ENCODE measurements at regions not wholly inside any gene's neighbourhood (a gene's known extent, or its start where the extent isn't known, plus 50 kb on each side); places are given as distances from the start of the nearest gene placed in this dataset.

- TF ChIP-seq SUZ12 (IDR thresholded peaks at IDR 0.05; ENCODE audit: extremely low read depth, insufficient read depth, insufficient read length), result no peak
- TF ChIP-seq ZNF274 (IDR thresholded peaks at IDR 0.05; ENCODE audit: low read depth, low read length), result no peak
- TF ChIP-seq YY1 (IDR thresholded peaks at IDR 0.05; ENCODE audit: insufficient read depth, insufficient read length), result no peak
Observed at GRCh38 chr18:64401268-64402060, 252.6 kb upstream of the LINC00305 start.
